ENCODE measurements at regions not wholly inside any gene's neighbourhood (a gene's known extent, or its start where the extent isn't known, plus 50 kb on each side); places are given as distances from the start of the nearest gene placed in this dataset.

DNA sequence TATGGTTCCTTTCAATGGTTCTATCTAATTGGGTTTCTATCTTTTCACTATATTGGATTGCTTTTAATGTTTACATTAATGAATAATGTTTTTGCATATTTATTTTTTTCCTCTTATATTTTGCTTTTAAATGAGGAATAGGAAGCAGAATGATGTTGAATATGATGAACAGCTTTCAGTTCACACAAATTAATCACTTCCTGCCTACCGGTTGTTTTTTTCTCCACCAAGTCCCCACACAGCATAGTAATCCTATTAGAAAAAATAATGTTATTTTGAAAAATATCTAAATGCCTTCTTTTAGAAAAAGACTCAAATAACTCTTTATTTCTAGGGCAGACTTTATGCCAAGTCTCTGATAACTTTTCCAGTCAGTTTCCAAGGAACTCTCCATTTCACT is 184.9 kb upstream of the MIR17HG start:
- Histone ChIP-seq H3K9ac (ENCODE audit: low read length) (no peak overlapping the region), H3K23ac (ENCODE audit: low read length) (no peak overlapping the region), H3K4me3 (ENCODE audit: low read depth, low read length) (no peak overlapping the region), H4K91ac (ENCODE audit: low read depth, low read length) (no peak overlapping the region), H3K79me1 (ENCODE audit: low read length) (peaks cover 5% of the 10 kb centered on the region), H3K4me2 (ENCODE audit: low read length) (no peak overlapping the region), H2AFZ (ENCODE audit: insufficient read depth, low read length, poor library complexity) (no peak overlapping the region), H3K4me1 (ENCODE audit: control insufficient read depth in 1 of 2, insufficient read depth in 2 of 2, low read length in 2 of 2) (peaks cover 0 to 2% of the 10 kb centered on the region in 2 experiments), H2BK120ac (ENCODE audit: insufficient read depth, low read length, poor library complexity) (no peak overlapping the region), H2BK5ac (ENCODE audit: low read depth, low read length, poor library complexity) (no peak overlapping the region), H3K27ac (ENCODE audit: low read depth, low read length) (no peak overlapping the region), H3K27me3 (ENCODE audit: insufficient read depth, low read length) (no peaks in the 10 kb centered on the region), H3K4ac (ENCODE audit: low read depth, low read length) (no peak overlapping the region), H2AK5ac (ENCODE audit: low read length) (no peak overlapping the region), H3K79me2 (ENCODE audit: control insufficient read depth, insufficient read depth, low read length, poor library complexity) (no peaks in the 10 kb centered on the region), H3K14ac (ENCODE audit: low read length) (no peak overlapping the region), H3K9me3 (ENCODE audit: insufficient read depth, low read depth, low read length) (no peaks in the 10 kb centered on the region), H4K12ac (ENCODE audit: low read depth, low read length) (no peak overlapping the region), H4K8ac (ENCODE audit: low read depth, low read length) (no peak overlapping the region), H3K18ac (ENCODE audit: low read length) (no peak overlapping the region), H2BK12ac (ENCODE audit: low read length) (no peak overlapping the region), H3K36me3 (ENCODE audit: control insufficient read depth in 1 of 2, insufficient read depth in 2 of 2, low read length in 2 of 2) (no peaks in the 10 kb centered on the region)
- WGBS (ENCODE audit: extremely low coverage, insufficient coverage, insufficient read length) = no CpG with 5 or more reads among the region's 1 CpG
- DNase-seq = no peak

DNA sequence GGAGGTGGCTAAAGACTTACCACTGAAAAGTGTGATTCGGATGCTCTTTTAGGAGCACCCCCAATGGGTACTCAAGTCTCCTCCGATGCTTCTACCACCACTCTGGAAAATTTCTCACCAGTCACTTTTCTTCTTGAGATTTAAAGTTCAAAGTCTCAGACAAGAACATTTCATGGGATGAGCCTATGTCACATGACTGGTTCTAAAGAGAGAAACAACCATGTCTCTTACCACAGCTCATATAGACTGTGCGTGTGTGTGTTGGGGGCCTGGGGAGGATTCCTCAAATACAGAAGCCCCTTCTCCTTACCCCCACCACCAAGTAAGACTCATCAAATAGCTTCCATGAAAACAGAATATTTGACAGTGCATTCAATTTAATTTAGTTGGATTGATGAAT is 181.7 kb upstream of the MIR17HG start:
- no CpG with 5 or more reads among the region's 3 CpGs for WGBS (ENCODE audit: extremely low coverage, insufficient coverage, insufficient read length)
- Histone ChIP-seq H3K4me1 (ENCODE audit: control insufficient read depth in 1 of 2, insufficient read depth in 2 of 2, low read length in 2 of 2) (peaks cover 0 to 3% of the 10 kb centered on the region in 2 experiments), H2BK5ac (ENCODE audit: low read depth, low read length, poor library complexity) (no peak overlapping the region), H4K8ac (ENCODE audit: low read depth, low read length) (no peak overlapping the region), H3K9ac (ENCODE audit: low read length) (no peak overlapping the region), H2AFZ (ENCODE audit: insufficient read depth, low read length, poor library complexity) (no peak overlapping the region), H3K9me3 (ENCODE audit: insufficient read depth, low read depth, low read length) (peaks cover 1% of the 10 kb centered on the region), H4K12ac (ENCODE audit: low read depth, low read length) (no peak overlapping the region), H3K18ac (ENCODE audit: low read length) (no peak overlapping the region), H3K4ac (ENCODE audit: low read depth, low read length) (no peak overlapping the region), H3K4me2 (ENCODE audit: low read length) (no peak overlapping the region), H2AK5ac (ENCODE audit: low read length) (no peak overlapping the region), H3K27ac (ENCODE audit: low read depth, low read length) (no peak overlapping the region), H2BK120ac (ENCODE audit: insufficient read depth, low read length, poor library complexity) (no peak overlapping the region), H3K14ac (ENCODE audit: low read length) (no peak overlapping the region), H3K79me1 (ENCODE audit: low read length) (peaks cover 6% of the 10 kb centered on the region), H3K79me2 (ENCODE audit: control insufficient read depth, insufficient read depth, low read length, poor library complexity) (no peaks in the 10 kb centered on the region), H4K91ac (ENCODE audit: low read depth, low read length) (no peak overlapping the region), H2BK12ac (ENCODE audit: low read length) (no peak overlapping the region), H3K4me3 (ENCODE audit: low read depth, low read length) (no peak overlapping the region), H3K36me3 (ENCODE audit: control insufficient read depth in 1 of 2, insufficient read depth in 2 of 2, low read length in 2 of 2) (no peaks in the 10 kb centered on the region), H3K27me3 (ENCODE audit: insufficient read depth, low read length) (no peaks in the 10 kb centered on the region), H3K23ac (ENCODE audit: low read length) (no peak overlapping the region)
- no peak for DNase-seq

DNA sequence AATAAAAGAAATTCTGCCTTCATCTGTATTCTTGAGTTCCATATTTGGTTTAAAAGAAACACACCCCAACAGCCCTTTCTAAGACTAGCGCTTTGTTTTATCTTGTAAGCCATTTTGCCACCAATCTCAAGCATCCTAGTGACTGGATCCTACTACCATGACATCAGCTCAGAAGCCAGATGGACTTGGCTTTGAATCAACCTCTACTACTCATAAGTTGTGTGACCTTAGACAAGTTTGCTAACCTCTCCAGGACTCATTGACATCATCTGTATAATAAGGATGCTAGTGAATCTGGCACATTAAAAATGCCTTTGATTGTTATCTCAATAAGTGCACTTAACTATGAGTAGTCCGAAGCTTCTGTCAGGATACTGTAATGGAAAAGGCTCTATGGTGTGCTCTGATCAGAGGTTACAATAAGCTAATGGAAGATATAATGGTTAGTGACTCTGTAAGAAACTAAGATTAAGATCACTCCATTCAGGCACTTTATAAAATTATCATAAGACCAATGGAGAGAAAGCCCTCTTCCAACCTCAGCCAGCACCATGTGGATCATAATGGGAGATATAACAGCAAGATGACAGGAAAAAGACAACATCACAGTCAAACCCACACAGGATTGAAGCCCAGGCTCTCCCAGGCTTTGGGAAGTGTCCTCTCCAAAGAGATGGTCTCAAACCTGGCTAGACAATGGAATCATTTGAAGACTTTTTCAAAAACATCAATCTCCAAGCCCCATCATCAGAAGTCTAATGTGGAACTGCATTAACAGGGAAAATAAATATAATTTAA is 180.6 kb upstream of the MIR17HG start:
- Histone ChIP-seq H3K79me2 (ENCODE audit: control insufficient read depth, insufficient read depth, low read length, poor library complexity) (no peaks in the 10 kb centered on the region), H3K36me3 (ENCODE audit: control insufficient read depth in 1 of 2, insufficient read depth in 2 of 2, low read length in 2 of 2) (no peaks in the 10 kb centered on the region), H3K9ac (ENCODE audit: low read length) (no peak overlapping the region), H2BK12ac (ENCODE audit: low read length) (no peak overlapping the region), H3K4ac (ENCODE audit: low read depth, low read length) (no peak overlapping the region), H3K4me2 (ENCODE audit: low read length) (no peak overlapping the region), H2BK120ac (ENCODE audit: insufficient read depth, low read length, poor library complexity) (no peak overlapping the region), H3K9me3 (ENCODE audit: insufficient read depth, low read depth, low read length) (peaks cover 1% of the 10 kb centered on the region), H3K18ac (ENCODE audit: low read length) (no peak overlapping the region), H3K79me1 (ENCODE audit: low read length) (peaks cover 5% of the 10 kb centered on the region), H2AK5ac (ENCODE audit: low read length) (no peak overlapping the region), H4K91ac (ENCODE audit: low read depth, low read length) (no peak overlapping the region), H2BK5ac (ENCODE audit: low read depth, low read length, poor library complexity) (no peak overlapping the region), H4K8ac (ENCODE audit: low read depth, low read length) (no peak overlapping the region), H3K23ac (ENCODE audit: low read length) (no peak overlapping the region), H3K4me3 (ENCODE audit: low read depth, low read length) (no peak overlapping the region), H4K12ac (ENCODE audit: low read depth, low read length) (no peak overlapping the region), H3K27ac (ENCODE audit: low read depth, low read length) (no peak overlapping the region), H3K14ac (ENCODE audit: low read length) (no peak overlapping the region), H3K27me3 (ENCODE audit: insufficient read depth, low read length) (no peaks in the 10 kb centered on the region), H2AFZ (ENCODE audit: insufficient read depth, low read length, poor library complexity) (no peak overlapping the region), H3K4me1 (ENCODE audit: control insufficient read depth in 1 of 2, insufficient read depth in 2 of 2, low read length in 2 of 2) (peaks cover 0 to 6% of the 10 kb centered on the region in 2 experiments)
- DNase-seq = no peak
- WGBS (ENCODE audit: extremely low coverage, insufficient coverage, insufficient read length) = no CpG with 5 or more reads among the region's 2 CpGs

DNA sequence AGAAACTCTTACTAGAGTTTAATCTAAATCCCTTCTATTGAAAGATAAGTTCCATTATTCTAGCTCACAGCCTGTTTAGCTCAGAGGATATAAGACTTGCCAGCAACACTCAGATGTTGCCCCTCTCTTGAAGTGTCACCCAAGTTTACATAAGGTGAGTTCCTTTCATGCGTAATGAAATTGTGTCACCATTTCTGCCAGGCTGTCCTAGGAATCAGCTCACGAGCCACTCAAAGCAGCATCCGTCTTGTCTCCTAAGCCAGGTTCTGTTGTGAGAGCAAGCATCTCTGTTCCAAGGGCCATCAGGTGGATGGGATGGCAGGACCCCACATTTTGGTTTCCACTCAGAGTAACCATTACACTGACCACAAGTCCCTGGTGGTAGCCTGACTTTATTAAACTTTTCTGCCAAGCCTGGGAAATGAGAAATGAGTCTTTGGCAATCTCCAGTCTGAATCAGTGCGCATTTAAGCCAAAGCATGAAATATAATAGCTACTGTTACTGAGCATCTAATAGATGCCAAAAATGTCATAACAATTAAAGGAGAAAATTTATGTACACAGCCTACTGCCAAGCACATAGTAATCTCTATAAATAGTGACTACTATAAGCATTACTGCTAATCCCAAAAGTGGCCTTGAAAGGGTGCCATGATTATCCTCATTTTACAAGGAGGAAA is 179.6 kb upstream of the MIR17HG start:
- Histone ChIP-seq H3K27me3 (ENCODE audit: insufficient read depth, low read length) (no peaks in the 10 kb centered on the region), H3K79me1 (ENCODE audit: low read length) (peaks cover 5% of the 10 kb centered on the region), H4K91ac (ENCODE audit: low read depth, low read length) (peak overlapping the region; percentile 32), H2BK120ac (ENCODE audit: insufficient read depth, low read length, poor library complexity) (no peak overlapping the region), H3K4me1 (ENCODE audit: control insufficient read depth in 1 of 2, insufficient read depth in 2 of 2, low read length in 2 of 2) (peaks cover 0 to 6% of the 10 kb centered on the region in 2 experiments), H4K8ac (ENCODE audit: low read depth, low read length) (no peak overlapping the region), H3K9ac (ENCODE audit: low read length) (peak overlapping the region; percentile 55), H3K36me3 (ENCODE audit: control insufficient read depth in 1 of 2, insufficient read depth in 2 of 2, low read length in 2 of 2) (no peaks in the 10 kb centered on the region), H4K12ac (ENCODE audit: low read depth, low read length) (no peak overlapping the region), H3K14ac (ENCODE audit: low read length) (no peak overlapping the region), H3K27ac (ENCODE audit: low read depth, low read length) (no peak overlapping the region), H3K79me2 (ENCODE audit: control insufficient read depth, insufficient read depth, low read length, poor library complexity) (no peaks in the 10 kb centered on the region), H2AK5ac (ENCODE audit: low read length) (no peak overlapping the region), H3K4ac (ENCODE audit: low read depth, low read length) (no peak overlapping the region), H3K4me3 (ENCODE audit: low read depth, low read length) (no peak overlapping the region), H3K4me2 (ENCODE audit: low read length) (no peak overlapping the region), H3K23ac (ENCODE audit: low read length) (no peak overlapping the region), H2BK5ac (ENCODE audit: low read depth, low read length, poor library complexity) (no peak overlapping the region), H3K18ac (ENCODE audit: low read length) (no peak overlapping the region), H2AFZ (ENCODE audit: insufficient read depth, low read length, poor library complexity) (no peak overlapping the region), H2BK12ac (ENCODE audit: low read length) (peak overlapping the region; percentile 46), H3K9me3 (ENCODE audit: insufficient read depth, low read depth, low read length) (peaks cover 1% of the 10 kb centered on the region)
- DNase-seq = no peak
- WGBS (ENCODE audit: extremely low coverage, insufficient coverage, insufficient read length) = no CpG with 5 or more reads among the region's 4 CpGs

All from trophoblast cell (in vitro differentiated cells and primary cell).